WTC11 (cell line): ENCODE measurements at regions not wholly inside any gene's neighbourhood (a gene's known extent, or its start where the extent isn't known, plus 50 kb on each side); places are given as distances from the start of the nearest gene placed in this dataset.

Source experiments
- ATAC-seq: fragments of 200-7000 bp; cut with Tn5 transposase; 2 replicates; pipeline ENCODE4 v1.10.0; 2021; ENCODE audit warnings: mild to moderate bottlenecking, moderate library complexity
- CTCF ChIA-PET: fragments of 300-600 bp; sonication (Branson Sonifier 250); formaldehyde crosslinking; loops from one replicate; lab custom pipeline; 2021; ENCODE audit warnings: antibody characterized with exemption; lab: Charles Lee
- POLR2A ChIA-PET: fragments of 350-600 bp; sonication (Branson Sonifier 250); formaldehyde crosslinking; loops from one replicate; lab custom pipeline; 2021; ENCODE audit warnings: antibody characterized with exemption; lab: Charles Lee
- DNase-seq: peaks from one replicate; pipeline ENCODE4 v3.0.0; 2021; ENCODE audit warnings: low spot score
- H3K27ac Mint-ChIP-seq: 2 replicates; pipeline ENCODE4 v1.8.0; 2021; ENCODE audit warnings: mixed read lengths
- H3K27me3 Mint-ChIP-seq: 2 replicates; pipeline ENCODE4 v1.8.0; 2021; ENCODE audit warnings: low read depth, mild to moderate bottlenecking, moderate library complexity, mixed read lengths
- H3K36me3 Mint-ChIP-seq: 2 replicates; pipeline ENCODE4 v1.8.0; 2021; ENCODE audit warnings: mixed read lengths
- H3K4me1 Mint-ChIP-seq: 2 replicates; pipeline ENCODE4 v1.8.0; 2022; ENCODE audit warnings: mixed read lengths
- H3K4me3 Mint-ChIP-seq: 2 replicates; pipeline ENCODE4 v1.8.0; 2021; ENCODE audit warnings: mild to moderate bottlenecking, moderate library complexity, mixed read lengths
- H3K9me3 Mint-ChIP-seq: 2 replicates; pipeline ENCODE4 v1.8.0; 2021; ENCODE audit warnings: mixed read lengths
- ARID4B ChIP-seq: sonication (generic); formaldehyde crosslinking; IDR thresholded peaks from 2 replicates; pipeline ENCODE4 v1.8.0; 2023; ENCODE audit warnings: missing genetic modification reagents, mild to moderate bottlenecking, borderline replicate concordance
- ATF1 ChIP-seq: sonication (generic); formaldehyde crosslinking; IDR thresholded peaks from 2 replicates; pipeline ENCODE4 v1.8.1; 2023; ENCODE audit warnings: mild to moderate bottlenecking, moderate library complexity, missing genetic modification reagents
- CREM ChIP-seq: sonication (generic); formaldehyde crosslinking; IDR thresholded peaks from 2 replicates; pipeline ENCODE4 v1.8.1; 2022; ENCODE audit warnings: mild to moderate bottlenecking, missing genetic modification reagents, moderate library complexity
- E2F1 ChIP-seq: sonication (generic); formaldehyde crosslinking; IDR thresholded peaks from 2 replicates; pipeline ENCODE4 v1.8.0; 2022; ENCODE audit warnings: mild to moderate bottlenecking, missing genetic modification reagents
- E2F5 ChIP-seq: sonication (generic); formaldehyde crosslinking; IDR thresholded peaks from 2 replicates; pipeline ENCODE4 v1.8.1; 2022; ENCODE audit warnings: mild to moderate bottlenecking, moderate library complexity, missing genetic modification reagents
- ELF4 ChIP-seq: sonication (generic); formaldehyde crosslinking; IDR thresholded peaks from 2 replicates; pipeline ENCODE4 v1.8.1; 2022; ENCODE audit warnings: low read depth, mild to moderate bottlenecking, moderate library complexity, missing genetic modification reagents
- GABPB1 ChIP-seq: sonication (generic); formaldehyde crosslinking; IDR thresholded peaks from 2 replicates; pipeline ENCODE4 v1.8.1; 2023; ENCODE audit warnings: mild to moderate bottlenecking, missing genetic modification reagents
- HMGA2 ChIP-seq: fragments of 250-450 bp; sonication (Bioruptor Pico); IDR thresholded peaks from 2 replicates; pipeline ENCODE4 v1.4.0; 2021; ENCODE audit warnings: mild to moderate bottlenecking, moderate library complexity
- HMGXB4 ChIP-seq: sonication (generic); formaldehyde crosslinking; IDR thresholded peaks from 2 replicates; pipeline ENCODE4 v1.8.1; 2023; ENCODE audit warnings: mild to moderate bottlenecking, moderate library complexity, missing genetic modification reagents
- MAX ChIP-seq: sonication (generic); formaldehyde crosslinking; IDR thresholded peaks from 2 replicates; pipeline ENCODE4 v1.8.0; 2022; ENCODE audit warnings: mild to moderate bottlenecking, missing genetic modification reagents
- MYBL2 ChIP-seq: sonication (generic); formaldehyde crosslinking; IDR thresholded peaks from 2 replicates; pipeline ENCODE4 v1.8.1; 2023; ENCODE audit warnings: mild to moderate bottlenecking, moderate library complexity, missing genetic modification reagents
- PRDM15 ChIP-seq: sonication (generic); formaldehyde crosslinking; IDR thresholded peaks from 2 replicates; pipeline ENCODE4 v1.8.0; 2022; ENCODE audit warnings: missing genetic modification reagents
- SOX15 ChIP-seq: fragments of 250-450 bp; sonication (Bioruptor Pico); IDR thresholded peaks from 2 replicates; pipeline ENCODE4 v1.9.0; 2021; ENCODE audit warnings: mild to moderate bottlenecking
- SP1 ChIP-seq: sonication (generic); formaldehyde crosslinking; conservative IDR thresholded peaks from 2 replicates; pipeline ENCODE4 v1.8.1; 2022; ENCODE audit warnings: missing genetic modification reagents
- ZBTB21 ChIP-seq: sonication (generic); formaldehyde crosslinking; IDR thresholded peaks from 2 replicates; pipeline ENCODE4 v1.8.1; 2023; ENCODE audit warnings: mild to moderate bottlenecking, missing genetic modification reagents, borderline replicate concordance
- ZNF317 ChIP-seq: sonication (generic); formaldehyde crosslinking; IDR thresholded peaks from 2 replicates; pipeline ENCODE4 v1.8.1; 2023; ENCODE audit warnings: low read depth, mild to moderate bottlenecking, moderate library complexity, missing genetic modification reagents, borderline replicate concordance
- ZNF423 ChIP-seq: fragments of 250-450 bp; sonication (Bioruptor Pico); IDR thresholded peaks from 2 replicates; pipeline ENCODE4 v2.1.2; 2022; ENCODE audit warnings: mild to moderate bottlenecking, moderate library complexity
- ZNF671 ChIP-seq: fragments of 250-450 bp; sonication (Bioruptor Pico); IDR thresholded peaks from 2 replicates; pipeline ENCODE4 v1.8.0; 2021; ENCODE audit warnings: mild to moderate bottlenecking
- TF ChIP-seq, protein P1 (sequence below): fragments of 250-450 bp; sonication (Bioruptor Pico); IDR thresholded peaks from 2 replicates; pipeline ENCODE4 v1.9.0; 2021; ENCODE audit warnings: mild to moderate bottlenecking

GRCh38 chr2:42974721-42975717, 182.6 kb upstream of the HAAO start:
- ChIA-PET CTCF (interaction anchor here (0.7 to 3.9 kb wide), 30 partner anchors 11 to 509 kb away, joined by 3 to 32 read pairs (median 4); no protein-coding TSS in a partner anchor), POLR2A (interaction anchor here (1.2 kb wide), 1 partner anchor 67 kb away, joined by 3 read pairs; no protein-coding TSS in a partner anchor)
- H3K27ac Mint-ChIP-seq, result no peak overlapping the region
- no peaks in the 10 kb centered on the region; the same call in 1 of the 2 replicates for H3K27me3 Mint-ChIP-seq
- H3K36me3 Mint-ChIP-seq, result no peaks in the 10 kb centered on the region
- peaks cover 8% of the 10 kb centered on the region for H3K9me3 Mint-ChIP-seq
- peaks cover 11% of the 10 kb centered on the region for H3K4me1 Mint-ChIP-seq
- peak; percentile 91 for ATAC-seq
- H3K4me3 Mint-ChIP-seq, result peak overlapping the region; percentile 64
- peak; percentile 89 for DNase-seq
- TF ChIP-seq ELF4 (0 out of 2 replicates have a peak, but pooled peaks have one; percentile 27), GABPB1 (CRISPR knock-in tag) (peak; percentile 65), CREM (CRISPR knock-in tag) (0 out of 2 replicates have a peak, but pooled peaks have one; percentile 37), HMGXB4 (CRISPR knock-in tag) (peak; percentile 86), MYBL2 (0 out of 2 replicates have a peak, but pooled peaks have one; percentile 35), PRDM15 (CRISPR knock-in tag) (no peak), ATF1 (CRISPR knock-in tag) (no peak), MAX (CRISPR knock-in tag) (0 out of 2 replicates have a peak, but pooled peaks have one; percentile 41), ZNF671 (CRISPR knock-in tag) (no peak), SOX15 (no peak), SP1 (CRISPR knock-in tag) (0 out of 2 replicates have a peak, but pooled peaks have one; percentile 22), ZBTB21 (CRISPR knock-in tag) (0 out of 2 replicates have a peak, but pooled peaks have one; percentile 29), ZNF423 (CRISPR knock-in tag) (peak; percentile 47; the same call in 1 of the 2 replicates), ZNF317 (0 out of 2 replicates have a peak, but pooled peaks have one; percentile 18), ARID4B (0 out of 2 replicates have a peak, but pooled peaks have one; percentile 35), HMGA2 (CRISPR knock-in tag) (no peak), E2F1 (CRISPR knock-in tag) (0 out of 2 replicates have a peak, but pooled peaks have one; percentile 20), E2F5 (CRISPR knock-in tag) (0 out of 2 replicates have a peak, but pooled peaks have one; percentile 42)
- TF ChIP-seq, protein P1, sequence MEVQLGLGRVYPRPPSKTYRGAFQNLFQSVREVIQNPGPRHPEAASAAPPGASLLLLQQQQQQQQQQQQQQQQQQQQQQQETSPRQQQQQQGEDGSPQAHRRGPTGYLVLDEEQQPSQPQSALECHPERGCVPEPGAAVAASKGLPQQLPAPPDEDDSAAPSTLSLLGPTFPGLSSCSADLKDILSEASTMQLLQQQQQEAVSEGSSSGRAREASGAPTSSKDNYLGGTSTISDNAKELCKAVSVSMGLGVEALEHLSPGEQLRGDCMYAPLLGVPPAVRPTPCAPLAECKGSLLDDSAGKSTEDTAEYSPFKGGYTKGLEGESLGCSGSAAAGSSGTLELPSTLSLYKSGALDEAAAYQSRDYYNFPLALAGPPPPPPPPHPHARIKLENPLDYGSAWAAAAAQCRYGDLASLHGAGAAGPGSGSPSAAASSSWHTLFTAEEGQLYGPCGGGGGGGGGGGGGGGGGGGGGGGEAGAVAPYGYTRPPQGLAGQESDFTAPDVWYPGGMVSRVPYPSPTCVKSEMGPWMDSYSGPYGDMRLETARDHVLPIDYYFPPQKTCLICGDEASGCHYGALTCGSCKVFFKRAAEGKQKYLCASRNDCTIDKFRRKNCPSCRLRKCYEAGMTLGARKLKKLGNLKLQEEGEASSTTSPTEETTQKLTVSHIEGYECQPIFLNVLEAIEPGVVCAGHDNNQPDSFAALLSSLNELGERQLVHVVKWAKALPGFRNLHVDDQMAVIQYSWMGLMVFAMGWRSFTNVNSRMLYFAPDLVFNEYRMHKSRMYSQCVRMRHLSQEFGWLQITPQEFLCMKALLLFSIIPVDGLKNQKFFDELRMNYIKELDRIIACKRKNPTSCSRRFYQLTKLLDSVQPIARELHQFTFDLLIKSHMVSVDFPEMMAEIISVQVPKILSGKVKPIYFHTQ (CRISPR knock-in tag), result no peak
